ENCODE measurements at regions not wholly inside any gene's neighbourhood (a gene's known extent, or its start where the extent isn't known, plus 50 kb on each side); places are given as distances from the start of the nearest gene placed in this dataset.

- Histone ChIP-seq H3K4me3 (ENCODE audit: low read depth in 1 of 2, low read length in 1 of 2) (no peak overlapping the region), H3K9me3 (no peaks in the 10 kb centered on the region), H3K27me3 (no peaks in the 10 kb centered on the region), H3K27ac (no peak overlapping the region), H3K4me1 (ENCODE audit: control insufficient read depth in 1 of 2, insufficient read depth in 1 of 2, low read depth in 1 of 2, low read length in 1 of 2) (peaks cover 23 to 24% of the 10 kb centered on the region in 2 experiments), H3K36me3 (no peaks in the 10 kb centered on the region)
- no peak for TF ChIP-seq CTCF (IDR thresholded peaks at IDR 0.05)
Measured at GRCh38 chr2:144603334-144603733, 83.4 kb upstream of the ZEB2 start.

- peaks cover 0 to 7% of the 10 kb centered on the region in 2 experiments for H3K4me1 ChIP-seq (ENCODE audit: control insufficient read depth in 1 of 2, insufficient read depth in 1 of 2, low read depth in 1 of 2, low read length in 1 of 2)
- H3K9me3 ChIP-seq: no peaks in the 10 kb centered on the region
- H3K4me3 ChIP-seq (ENCODE audit: low read depth in 1 of 2, low read length in 1 of 2): no peak overlapping the region
- no peak for TF ChIP-seq CTCF (IDR thresholded peaks at IDR 0.05)
- H3K27ac ChIP-seq: no peak overlapping the region
- no peaks in the 10 kb centered on the region for H3K36me3 ChIP-seq
- no peaks in the 10 kb centered on the region for H3K27me3 ChIP-seq
Measured at GRCh38 chr2:144598906-144599305, 79.0 kb upstream of the ZEB2 start.

- Histone ChIP-seq H3K27me3 (no peaks in the 10 kb centered on the region), H3K9me3 (no peaks in the 10 kb centered on the region), H3K4me1 (ENCODE audit: control insufficient read depth in 1 of 2, insufficient read depth in 1 of 2, low read depth in 1 of 2, low read length in 1 of 2) (peaks cover 0 to 7% of the 10 kb centered on the region in 2 experiments), H3K36me3 (no peaks in the 10 kb centered on the region), H3K27ac (no peak overlapping the region), H3K4me3 (ENCODE audit: low read depth in 1 of 2, low read length in 1 of 2) (no peak overlapping the region)
- TF ChIP-seq CTCF (IDR thresholded peaks at IDR 0.05): no peak
Measured at GRCh38 chr2:144597894-144598593, 78.1 kb upstream of the ZEB2 start.

- H3K4me1 ChIP-seq (ENCODE audit: control insufficient read depth in 1 of 2, insufficient read depth in 1 of 2, low read depth in 1 of 2, low read length in 1 of 2): peaks cover 0 to 7% of the 10 kb centered on the region in 2 experiments
- H3K27me3 ChIP-seq: no peaks in the 10 kb centered on the region
- no peak for TF ChIP-seq CTCF (IDR thresholded peaks at IDR 0.05)
- no peaks in the 10 kb centered on the region for H3K36me3 ChIP-seq
- H3K27ac ChIP-seq: no peak overlapping the region
- H3K4me3 ChIP-seq (ENCODE audit: low read depth in 1 of 2, low read length in 1 of 2): no peak overlapping the region
- no peaks in the 10 kb centered on the region for H3K9me3 ChIP-seq
Measured at GRCh38 chr2:144597388-144597787, 77.5 kb upstream of the ZEB2 start.

GRCh38 chr2:144596073-144596871 is 76.4 kb upstream of the ZEB2 start:
- H3K27ac ChIP-seq: peak overlapping the region; percentile 40
- H3K4me3 ChIP-seq (ENCODE audit: low read depth in 1 of 2, low read length in 1 of 2): no peak overlapping the region

More at GRCh38 chr2:144596073-144596871, 76.4 kb upstream of the ZEB2 start:
- H3K36me3 ChIP-seq: no peaks in the 10 kb centered on the region
- peaks cover 0 to 7% of the 10 kb centered on the region in 2 experiments for H3K4me1 ChIP-seq (ENCODE audit: control insufficient read depth in 1 of 2, insufficient read depth in 1 of 2, low read depth in 1 of 2, low read length in 1 of 2)
- no peak for TF ChIP-seq CTCF (IDR thresholded peaks at IDR 0.05)
- H3K27me3 ChIP-seq: no peaks in the 10 kb centered on the region
- H3K9me3 ChIP-seq: no peaks in the 10 kb centered on the region

Measured in neutrophil (primary cell).